OCI-LY7 (cell line): ENCODE measurements at regions not wholly inside any gene's neighbourhood (a gene's known extent, or its start where the extent isn't known, plus 50 kb on each side); places are given as distances from the start of the nearest gene placed in this dataset.

Experiments used
- CTCF ChIP-seq: fragments of 200-600 bp; sonication (generic); conservative IDR thresholded peaks from 2 replicates; pipeline ENCODE4 v1.5.1; 2014; ENCODE audit warnings: mild to moderate bottlenecking, antibody characterized with exemption, low read length, moderate library complexity, mixed read lengths
- EZH2phosphoT487 ChIP-seq: fragments of 200-600 bp; sonication (generic); IDR thresholded peaks from 2 replicates; pipeline ENCODE4 v1.6.1; 2018; ENCODE audit warnings: low read depth, borderline replicate concordance, mild to moderate bottlenecking, mixed run types, antibody characterized with exemption, low read length, moderate library complexity, mixed read lengths

- TF ChIP-seq CTCF, result no peak
- TF ChIP-seq EZH2phosphoT487, result no peak
Observed at GRCh38 chr2:16063251-16063850, 123.0 kb downstream of the MYCN start.
